H1 (cell line): ENCODE measurements at regions not wholly inside any gene's neighbourhood (a gene's known extent, or its start where the extent isn't known, plus 50 kb on each side); places are given as distances from the start of the nearest gene placed in this dataset.

ENCODE experiments used
- CTCF ChIA-PET: fragments of 300-600 bp; sonication (Branson Sonifier 250); formaldehyde crosslinking; loops from one replicate; lab custom pipeline; 2021; ENCODE audit not compliant: partially characterized antibody; lab: Charles Lee
- POLR2A ChIA-PET: fragments of 300-600 bp; sonication (Branson Sonifier 250); formaldehyde crosslinking; loops from one replicate; lab custom pipeline; 2021; ENCODE audit warnings: inconsistent platforms; ENCODE audit not compliant: partially characterized antibody; lab: Charles Lee
- DNase-seq, 2 experiments: peaks; one replicate each; pipeline versions ENCODE4 v3.0.0 to v3.0.0-alpha.2; 2010 to 2022; ENCODE audit warnings: low spot score in 2 of 2, low read depth in 1 of 2, mixed read lengths in 1 of 2
- FAIRE-seq: peaks from 2 replicates; lab custom pipeline; 2011; peaks lifted over from hg19 to GRCh38; lab: Jason Lieb, UNC
- H2AFZ ChIP-seq: 2 replicates; pipeline ENCODE4 v1.8.1; 2012; ENCODE audit warnings: low read length, inconsistent platforms
- H2AK5ac ChIP-seq: 2 replicates; pipeline ENCODE4 v1.6.1; 2013; ENCODE audit warnings: low read depth, low read length
- H2BK120ac ChIP-seq: replicated peaks from 2 replicates; pipeline ENCODE3; 2013; ENCODE audit warnings: low read depth, low read length, inconsistent platforms
- H2BK12ac ChIP-seq: 2 replicates; pipeline ENCODE4 v1.6.1; 2013; ENCODE audit warnings: low read depth, low read length
- H2BK15ac ChIP-seq: 2 replicates; pipeline ENCODE4 v1.6.1; 2013; ENCODE audit warnings: low read length
- H2BK20ac ChIP-seq: 2 replicates; pipeline ENCODE4 v1.6.1; 2013; ENCODE audit warnings: low read length
- H2BK5ac ChIP-seq: 2 replicates; pipeline ENCODE4 v1.6.1; 2013; ENCODE audit warnings: low read depth, low read length
- H3K14ac ChIP-seq: 2 replicates; pipeline ENCODE4 v1.6.1; 2013; ENCODE audit warnings: inconsistent platforms; ENCODE audit not compliant: insufficient read length
- H3K18ac ChIP-seq: 2 replicates; pipeline ENCODE4 v1.6.1; 2013; ENCODE audit warnings: low read length; ENCODE audit errors: extremely low read depth
- H3K23ac ChIP-seq: 2 replicates; pipeline ENCODE4 v1.6.1; 2013; ENCODE audit warnings: inconsistent platforms; ENCODE audit not compliant: insufficient read length
- H3K23me2 ChIP-seq: 2 replicates; pipeline ENCODE4 v1.6.1; 2013; ENCODE audit warnings: low read depth, low read length
- H3K27ac ChIP-seq: 2 replicates; pipeline ENCODE4 v1.6.1; 2011; ENCODE audit warnings: low read depth, low read length, inconsistent platforms
- H3K27me3 ChIP-seq, 4 experiments: replicated peaks in 1 of 4; 1 replicate in 1 of 4; 2 replicates in 3 of 4; pipeline versions ENCODE4 v1.6.1 to v1.8.1; 2011 to 2013; ENCODE audit warnings: low read length in 3 of 4, mild to moderate bottlenecking in 3 of 4, inconsistent platforms in 2 of 4, mixed read lengths in 2 of 4, moderate library complexity in 1 of 4; ENCODE audit not compliant: control insufficient read depth in 3 of 4, insufficient read depth in 3 of 4; ENCODE audit errors: extremely low read depth in 1 of 4
- H3K36me3 ChIP-seq, 4 experiments: 2 replicates each; pipeline versions ENCODE4 v1.6.1 to v1.8.1; 2011 to 2013; ENCODE audit warnings: mild to moderate bottlenecking in 4 of 4, low read length in 3 of 4, moderate library complexity in 2 of 4, control low read depth in 1 of 4, inconsistent platforms in 1 of 4; ENCODE audit not compliant: insufficient read depth in 4 of 4, control insufficient read depth in 2 of 4
- H3K4ac ChIP-seq: replicated peaks from 2 replicates; pipeline ENCODE3; 2013; ENCODE audit warnings: low read length, low read depth, mixed read lengths, inconsistent platforms; ENCODE audit not compliant: insufficient read length
- H3K4me1 ChIP-seq, 4 experiments: replicated peaks in 1 of 4; 1 replicate in 1 of 4; 2 replicates in 3 of 4; pipeline versions ENCODE4 v1.6.1 to v1.8.1; 2011 to 2013; ENCODE audit warnings: low read length in 3 of 4, inconsistent platforms in 2 of 4, mixed read lengths in 1 of 4; ENCODE audit not compliant: insufficient read depth in 4 of 4, control insufficient read depth in 3 of 4
- H3K4me2 ChIP-seq, 2 experiments: 2 replicates each; pipeline versions ENCODE4 v1.6.1 to v1.8.1; 2011 to 2013; ENCODE audit warnings: low read depth in 2 of 2, low read length in 2 of 2, control low read depth in 1 of 2, inconsistent platforms in 1 of 2, mild to moderate bottlenecking in 1 of 2; ENCODE audit not compliant: insufficient read depth in 1 of 2
- H3K4me3 ChIP-seq, 4 experiments: fragments of 200-600, 300-600 bp in 1 of 4; sonication (generic), shearing (Covaris generic), sonication (Bioruptor Twin) in 1 of 4; 2 replicates each; pipeline versions ENCODE4 v1.5.1 to v1.8.1; 2011 to 2016; ENCODE audit warnings: low read length in 4 of 4, low read depth in 3 of 4, control low read depth in 2 of 4, inconsistent platforms in 2 of 4, mild to moderate bottlenecking in 2 of 4, mixed read lengths in 1 of 4, moderate library complexity in 1 of 4; ENCODE audit not compliant: insufficient read depth in 2 of 4; ENCODE audit errors: extremely low read depth in 1 of 4
- H3K56ac ChIP-seq: replicated peaks from 2 replicates; pipeline ENCODE3; 2013; ENCODE audit warnings: low read depth, mild to moderate bottlenecking, mixed read lengths, low read length, inconsistent platforms; ENCODE audit not compliant: insufficient read length
- H3K79me1 ChIP-seq: 2 replicates; pipeline ENCODE4 v1.6.1; 2013; ENCODE audit warnings: low read depth, low read length, control low read depth
- H3K79me2 ChIP-seq, 2 experiments: 2 replicates each; pipeline versions ENCODE4 v1.6.1 to v1.8.1; 2012 to 2013; ENCODE audit warnings: low read length in 2 of 2, mild to moderate bottlenecking in 2 of 2, inconsistent platforms in 1 of 2; ENCODE audit not compliant: insufficient read depth in 2 of 2, control insufficient read depth in 1 of 2
- H3K9ac ChIP-seq, 4 experiments: replicated peaks in 1 of 4; 1 replicate in 1 of 4; 2 replicates in 3 of 4; pipeline versions ENCODE4 v1.6.1 to v1.8.1; 2011 to 2013; ENCODE audit warnings: low read depth in 3 of 4, low read length in 3 of 4, control low read depth in 2 of 4, mild to moderate bottlenecking in 2 of 4, moderate library complexity in 2 of 4, inconsistent platforms in 1 of 4; ENCODE audit errors: extremely low read depth in 1 of 4
- H3K9me3 ChIP-seq, 2 experiments: 2 replicates each; pipeline versions ENCODE4 v1.6.1 to v1.8.1; 2012 to 2013; ENCODE audit warnings: mild to moderate bottlenecking in 2 of 2, moderate library complexity in 2 of 2, control low read depth in 1 of 2, inconsistent platforms in 1 of 2, low read depth in 1 of 2, low read length in 1 of 2, mixed read lengths in 1 of 2; ENCODE audit not compliant: insufficient read depth in 2 of 2
- H4K20me1 ChIP-seq, 2 experiments: replicated peaks in 1 of 2; 2 replicates each; pipeline versions ENCODE3 to v1.8.1; 2011 to 2013; ENCODE audit warnings: inconsistent platforms in 2 of 2, low read length in 2 of 2, mild to moderate bottlenecking in 1 of 2; ENCODE audit not compliant: insufficient read depth in 2 of 2, control insufficient read depth in 1 of 2
- H4K5ac ChIP-seq: 2 replicates; pipeline ENCODE4 v1.6.1; 2013; ENCODE audit warnings: low read length, low read depth, mixed read lengths, inconsistent platforms; ENCODE audit not compliant: insufficient read length
- H4K8ac ChIP-seq: 2 replicates; pipeline ENCODE4 v1.8.0; 2013; ENCODE audit warnings: mild to moderate bottlenecking, moderate library complexity, low read length, inconsistent platforms; ENCODE audit not compliant: insufficient read depth; ENCODE audit errors: extremely low read depth
- H4K91ac ChIP-seq: replicated peaks from 2 replicates; pipeline ENCODE3; 2013; ENCODE audit warnings: low read length, mixed read lengths, inconsistent platforms; ENCODE audit not compliant: insufficient read length
- ASH2L ChIP-seq: fragments of 200-600, 300-600 bp; sonication (generic); IDR thresholded peaks from one replicate; pipeline ENCODE4 v1.7.1; 2017; ENCODE audit warnings: low read length
- BCL11A ChIP-seq, 2 experiments: IDR thresholded peaks; one replicate each; pipeline ENCODE4 v1.6.1; 2011; ENCODE audit warnings: low read depth in 2 of 2, low read length in 2 of 2, mild to moderate bottlenecking in 2 of 2
- CBX5 ChIP-seq: fragments of 300-800, 300-1000 bp; sonication (generic); IDR thresholded peaks from 2 replicates; pipeline ENCODE4 v1.7.1; 2016; ENCODE audit warnings: antibody characterized with exemption, low read length, low read depth
- CBX8 ChIP-seq: fragments of 300-800, 300-1000 bp; sonication (generic); IDR thresholded peaks from 2 replicates; pipeline ENCODE4 v1.7.1; 2016; ENCODE audit warnings: low read depth, low read length, borderline replicate concordance
- CTBP2 ChIP-seq: IDR thresholded peaks from 2 replicates; pipeline ENCODE4 v1.7.0; 2011; ENCODE audit warnings: borderline replicate concordance, mild to moderate bottlenecking, moderate library complexity, mixed read lengths, low read length; ENCODE audit not compliant: insufficient read depth, insufficient read length
- EP300 ChIP-seq, 2 experiments: IDR thresholded peaks; 1 replicate in 1 of 2; 2 replicates in 1 of 2; pipeline ENCODE4 v1.6.1; 2011 to 2012; ENCODE audit warnings: low read depth in 2 of 2, low read length in 2 of 2, mild to moderate bottlenecking in 2 of 2, borderline replicate concordance in 1 of 2, inconsistent platforms in 1 of 2, moderate library complexity in 1 of 2
- HDAC2 ChIP-seq, 2 experiments: fragments of 300-600 bp in 1 of 2; sonication (generic) in 1 of 2; IDR thresholded peaks; 2 replicates each; pipeline ENCODE4 v1.6.1; 2011 to 2012; ENCODE audit warnings: low read depth in 2 of 2, low read length in 2 of 2, mild to moderate bottlenecking in 2 of 2, moderate library complexity in 2 of 2, borderline replicate concordance in 1 of 2, inconsistent platforms in 1 of 2
- KDM5A ChIP-seq: fragments of 200-600 bp; IDR thresholded peaks from 2 replicates; pipeline ENCODE4 v1.7.1; 2012; ENCODE audit warnings: mild to moderate bottlenecking, low read length, inconsistent platforms, mixed read lengths
- NRF1 ChIP-seq: IDR thresholded peaks from 2 replicates; pipeline ENCODE4 v1.6.1; 2011; ENCODE audit warnings: mild to moderate bottlenecking, low read depth, low read length, improper control_type of control experiment
- POLR2A ChIP-seq, 2 experiments: IDR thresholded peaks; 1 replicate in 1 of 2; 2 replicates in 1 of 2; pipeline ENCODE4 v1.6.1; 2011; ENCODE audit warnings: low read depth in 2 of 2, low read length in 2 of 2, mild to moderate bottlenecking in 2 of 2; ENCODE audit errors: control extremely low read depth in 1 of 2
- SIRT6 ChIP-seq: IDR thresholded peaks from one replicate; pipeline ENCODE4 v1.7.1; 2012; ENCODE audit warnings: low read length, inconsistent platforms
- SP4 ChIP-seq: IDR thresholded peaks from 2 replicates; pipeline ENCODE4 v1.6.1; 2012; ENCODE audit warnings: low read length, inconsistent platforms
- SRF ChIP-seq: IDR thresholded peaks from 2 replicates; pipeline ENCODE4 v1.6.1; 2011; ENCODE audit warnings: mild to moderate bottlenecking, low read depth, low read length, moderate library complexity
- WGBS, 2 experiments: shearing (Covaris generic) in 1 of 2; methylation state at CpG; one replicate each; pipeline versions ENCODE4 v1.1.6 to v1.1.7; 2013 to 2015; ENCODE audit warnings: low lambda C conversion rate in 2 of 2, mixed read lengths in 2 of 2, inconsistent platforms in 1 of 2, low coverage in 1 of 2, missing lambda C conversion rate in 1 of 2; ENCODE audit not compliant: insufficient replicate concordance in 2 of 2, insufficient coverage in 1 of 2, insufficient read length in 1 of 2; ENCODE audit errors: extremely low coverage in 1 of 2, missing lambda C conversion rate in 1 of 2; 5-methylcytosine and 5-hydroxymethylcytosine counted together
- TF ChIP-seq, protein P1 (sequence below): IDR thresholded peaks from 2 replicates; pipeline ENCODE4 v1.6.1; 2011; ENCODE audit warnings: low read depth, mild to moderate bottlenecking, low read length; ENCODE audit not compliant: insufficient read depth

DNA sequence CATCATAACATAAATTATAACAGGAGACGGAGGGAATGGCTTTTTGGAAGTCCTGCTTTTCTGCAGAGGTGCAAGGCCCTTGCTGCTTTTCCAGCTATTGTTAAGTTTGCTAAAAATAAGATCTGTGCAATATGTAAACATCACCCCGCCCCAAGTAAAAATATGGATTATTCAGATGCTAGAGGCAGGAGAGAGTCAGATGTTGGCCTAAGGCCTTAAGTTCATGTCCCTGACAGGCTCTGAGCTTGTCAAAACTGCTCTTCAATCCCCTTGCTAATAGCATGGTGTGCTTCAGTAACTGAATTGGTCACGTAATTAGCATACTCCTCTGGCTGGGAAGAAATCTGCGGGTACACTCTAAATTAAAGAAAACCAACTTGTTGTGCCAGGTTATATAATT is 147.5 kb downstream of the BMP2 start:
- H3K14ac ChIP-seq, result no peak overlapping the region
- ChIA-PET CTCF (interaction anchor here (0.8 to 2.5 kb wide), 6 partner anchors 10 to 150 kb away, joined by 3 to 9 read pairs (median 3); no protein-coding TSS in a partner anchor), POLR2A (no interaction called here)
- H3K18ac ChIP-seq, result no peak overlapping the region
- no peak overlapping the region for H4K8ac ChIP-seq
- H3K23me2 ChIP-seq, result no peaks in the 10 kb centered on the region; the same call in 1 of the 2 replicates
- no peak overlapping the region for H3K4ac ChIP-seq
- H4K5ac ChIP-seq, result no peak overlapping the region
- H3K27ac ChIP-seq, result no peak overlapping the region
- no peaks in the 10 kb centered on the region for H3K79me2 ChIP-seq
- no peaks in the 10 kb centered on the region for H4K20me1 ChIP-seq
- no peaks in the 10 kb centered on the region for H3K36me3 ChIP-seq
- no peak overlapping the region for H2BK20ac ChIP-seq
- no peak overlapping the region for H2BK5ac ChIP-seq
- H4K91ac ChIP-seq, result no peak overlapping the region
- H3K27me3 ChIP-seq, result no peaks in the 10 kb centered on the region
- no peak for DNase-seq
- peaks cover 0 to 10% (median 9%) of the 10 kb centered on the region in 4 experiments; a peak in 4 of 7 replicates for H3K4me1 ChIP-seq
- H2AK5ac ChIP-seq, result no peak overlapping the region
- no peaks in the 10 kb centered on the region for H3K79me1 ChIP-seq
- H2BK120ac ChIP-seq, result no peak overlapping the region
- H3K23ac ChIP-seq, result no peak overlapping the region
- no peak overlapping the region for H2AFZ ChIP-seq
- H3K4me3 ChIP-seq, result no peak overlapping the region
- no peak overlapping the region for H3K9ac ChIP-seq
- FAIRE-seq, result peak; percentile 19
- H3K56ac ChIP-seq, result no peak overlapping the region
- H2BK15ac ChIP-seq, result no peak overlapping the region
- WGBS, 2 experiments, result 70% methylated on average over 4 of the region's 4 CpGs; no CpG with 5 or more reads in 1 of the 2 experiments
- H3K9me3 ChIP-seq, result no peaks in the 10 kb centered on the region
- no peak overlapping the region for H2BK12ac ChIP-seq
- H3K4me2 ChIP-seq, result no peak overlapping the region
- no peak for TF ChIP-seq BCL11A (IDR thresholded peaks at IDR 0.05; ENCODE audit: low read depth in 2 of 2, low read length in 2 of 2)
- no peak for TF ChIP-seq CBX8
- TF ChIP-seq NRF1, result no peak
- TF ChIP-seq EP300 (IDR thresholded peaks at IDR 0.05; ENCODE audit: borderline replicate concordance in 1 of 2, low read depth in 2 of 2, low read length in 2 of 2), result no peak
- no peak for TF ChIP-seq HDAC2 (IDR thresholded peaks at IDR 0.05; ENCODE audit: borderline replicate concordance in 1 of 2, low read depth in 2 of 2, low read length in 2 of 2)
- TF ChIP-seq, protein P1, sequence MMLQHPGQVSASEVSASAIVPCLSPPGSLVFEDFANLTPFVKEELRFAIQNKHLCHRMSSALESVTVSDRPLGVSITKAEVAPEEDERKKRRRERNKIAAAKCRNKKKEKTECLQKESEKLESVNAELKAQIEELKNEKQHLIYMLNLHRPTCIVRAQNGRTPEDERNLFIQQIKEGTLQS, result no peak
- no peak for TF ChIP-seq KDM5A
- TF ChIP-seq SRF, result no peak
- no peak for TF ChIP-seq CBX5
- no peak for TF ChIP-seq CTBP2
- no peak for TF ChIP-seq SIRT6
- TF ChIP-seq SP4, result no peak
- no peak for TF ChIP-seq ASH2L
- TF ChIP-seq POLR2A (IDR thresholded peaks at IDR 0.05; ENCODE audit: control extremely low read depth in 1 of 2, low read depth in 2 of 2, low read length in 2 of 2), result no peak
